Subcutaneous abdominal adipose tissue (tissue), 5 donors: ENCODE measurements at regions not wholly inside any gene's neighbourhood (a gene's known extent, or its start where the extent isn't known, plus 50 kb on each side); places are given as distances from the start of the nearest gene placed in this dataset.

Experiments used
- H3K27ac ChIP-seq: one replicate; pipeline ENCODE4 v1.7.0; 2013; ENCODE audit warnings: low read depth, mild to moderate bottlenecking, inconsistent platforms, low read length, moderate library complexity
- H3K27me3 ChIP-seq, 5 donors: one replicate each; pipeline ENCODE4 v1.7.0; 2013; ENCODE audit warnings: low read length in 5 of 5, inconsistent platforms in 1 of 5; ENCODE audit not compliant: control insufficient read depth in 5 of 5, insufficient read depth in 4 of 5
- H3K36me3 ChIP-seq, 5 donors: one replicate each; pipeline ENCODE4 v1.7.0; 2013; ENCODE audit warnings: low read length in 5 of 5; ENCODE audit not compliant: control insufficient read depth in 5 of 5, insufficient read depth in 5 of 5
- H3K4me1 ChIP-seq, 5 donors: one replicate each; pipeline ENCODE4 v1.7.0; 2013; ENCODE audit warnings: low read length in 5 of 5, mild to moderate bottlenecking in 3 of 5, moderate library complexity in 1 of 5; ENCODE audit not compliant: control insufficient read depth in 5 of 5, insufficient read depth in 5 of 5
- H3K4me3 ChIP-seq, 5 donors: one replicate each; pipeline ENCODE4 v1.7.0; 2013; ENCODE audit warnings: low read length in 5 of 5, low read depth in 1 of 5
- H3K9ac ChIP-seq, 5 donors: one replicate each; pipeline ENCODE4 v1.7.0; 2013; ENCODE audit warnings: low read length in 5 of 5, mild to moderate bottlenecking in 4 of 5, moderate library complexity in 3 of 5
- H3K9me3 ChIP-seq, 5 donors: one replicate each; pipeline ENCODE4 v1.7.0; 2013; ENCODE audit warnings: low read length in 5 of 5; ENCODE audit not compliant: control insufficient read depth in 5 of 5
- donor health status: healthy.
- donor health status: healthy.
- donor health status: healthy.
- donor health status: healthy.
- donor health status: healthy.

DNA sequence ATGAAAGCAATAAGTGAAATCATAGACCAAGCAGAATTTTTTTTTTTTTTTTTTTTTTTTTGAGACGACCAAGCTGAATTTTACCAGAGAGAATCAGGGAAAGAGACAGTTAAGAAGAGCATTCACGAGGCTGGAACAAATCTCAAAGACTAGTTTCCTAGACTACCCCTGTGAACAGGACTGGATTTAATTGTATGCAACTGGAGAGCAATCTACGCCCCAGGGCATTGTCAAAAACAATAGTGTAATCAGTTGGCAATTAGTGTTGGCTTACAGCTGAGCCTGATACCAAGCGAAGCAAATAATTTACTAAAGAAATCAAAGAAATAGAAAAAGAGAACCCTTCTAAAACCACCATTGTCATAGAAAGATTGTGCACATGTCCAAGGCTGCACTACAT is 232.9 kb upstream of the CPNE8 start:
- no peaks in the 10 kb centered on the region for H3K4me1 ChIP-seq
- H3K27me3 ChIP-seq, result no peaks in the 10 kb centered on the region
- no peak overlapping the region for H3K9ac ChIP-seq
- no peak overlapping the region for H3K27ac ChIP-seq
- no peaks in the 10 kb centered on the region for H3K36me3 ChIP-seq
- H3K9me3 ChIP-seq, result no peaks in the 10 kb centered on the region
- no peak overlapping the region for H3K4me3 ChIP-seq

DNA sequence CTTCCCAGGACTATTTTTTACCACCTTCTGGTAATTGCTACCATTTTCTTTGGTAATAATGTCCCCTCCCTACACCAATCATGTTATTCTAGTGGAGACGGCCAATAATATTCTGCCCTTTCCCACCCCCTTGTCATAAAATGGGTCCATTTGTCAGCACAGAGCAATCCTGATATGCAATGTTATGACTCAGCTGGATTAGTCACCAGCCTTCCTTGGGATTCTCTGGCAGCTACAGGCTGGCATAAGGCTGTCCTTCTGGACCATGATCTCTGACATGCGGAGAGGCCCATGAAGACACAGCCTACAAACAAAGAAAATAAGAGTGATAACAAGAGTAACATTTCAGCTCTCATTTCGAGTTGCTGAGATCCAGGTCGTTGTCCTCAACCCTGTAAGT is 222.0 kb upstream of the CPNE8 start:
- Histone ChIP-seq H3K9me3 (no peaks in the 10 kb centered on the region), H3K36me3 (no peaks in the 10 kb centered on the region), H3K27ac (no peak overlapping the region), H3K4me3 (no peak overlapping the region), H3K27me3 (no peaks in the 10 kb centered on the region), H3K4me1 (no peaks in the 10 kb centered on the region), H3K9ac (no peak overlapping the region)

DNA sequence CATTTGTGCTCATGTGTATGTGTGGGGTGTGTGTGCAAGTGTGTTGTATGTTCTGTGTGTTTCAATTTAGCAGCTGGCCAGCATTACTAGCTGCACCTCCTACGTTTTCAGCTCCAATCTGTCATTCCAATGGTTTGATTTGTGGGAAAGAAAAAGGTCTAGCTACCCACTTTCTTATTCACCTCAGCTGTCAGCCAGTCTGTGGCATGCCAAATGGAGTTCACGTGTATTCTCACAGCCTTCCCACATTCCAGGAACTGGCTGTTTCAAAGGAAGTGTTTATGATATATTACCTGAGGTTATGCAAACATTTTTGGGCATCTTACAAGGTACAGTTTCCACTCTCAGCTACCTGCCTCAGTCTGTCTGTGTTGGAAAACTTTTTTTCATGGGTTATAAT is 220.2 kb upstream of the CPNE8 start:
- no peaks in the 10 kb centered on the region for H3K27me3 ChIP-seq
- no peaks in the 10 kb centered on the region for H3K4me1 ChIP-seq
- no peaks in the 10 kb centered on the region for H3K9me3 ChIP-seq
- H3K9ac ChIP-seq, result no peak overlapping the region
- no peaks in the 10 kb centered on the region for H3K36me3 ChIP-seq
- no peak overlapping the region for H3K27ac ChIP-seq
- no peak overlapping the region for H3K4me3 ChIP-seq

DNA sequence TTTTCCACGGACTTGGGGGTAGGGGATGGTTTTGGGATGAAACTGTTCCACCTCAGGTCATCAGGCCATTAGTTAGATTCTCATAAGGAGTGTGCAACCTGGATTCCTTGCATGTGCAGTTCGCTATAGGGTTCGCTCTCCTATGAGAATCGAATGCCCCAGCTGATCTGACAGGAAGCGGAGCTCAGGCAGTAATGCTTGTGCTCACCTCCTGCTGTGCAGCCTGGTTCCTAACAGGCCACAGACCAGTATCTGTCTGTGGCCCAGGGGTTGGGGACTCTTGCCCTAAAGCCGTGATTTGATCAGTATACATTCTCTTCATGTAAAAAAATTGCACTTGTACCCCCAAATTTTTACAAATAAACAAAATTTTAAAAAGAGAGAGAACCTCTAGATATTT is 219.4 kb upstream of the CPNE8 start:
- no peaks in the 10 kb centered on the region for H3K27me3 ChIP-seq

DNA sequence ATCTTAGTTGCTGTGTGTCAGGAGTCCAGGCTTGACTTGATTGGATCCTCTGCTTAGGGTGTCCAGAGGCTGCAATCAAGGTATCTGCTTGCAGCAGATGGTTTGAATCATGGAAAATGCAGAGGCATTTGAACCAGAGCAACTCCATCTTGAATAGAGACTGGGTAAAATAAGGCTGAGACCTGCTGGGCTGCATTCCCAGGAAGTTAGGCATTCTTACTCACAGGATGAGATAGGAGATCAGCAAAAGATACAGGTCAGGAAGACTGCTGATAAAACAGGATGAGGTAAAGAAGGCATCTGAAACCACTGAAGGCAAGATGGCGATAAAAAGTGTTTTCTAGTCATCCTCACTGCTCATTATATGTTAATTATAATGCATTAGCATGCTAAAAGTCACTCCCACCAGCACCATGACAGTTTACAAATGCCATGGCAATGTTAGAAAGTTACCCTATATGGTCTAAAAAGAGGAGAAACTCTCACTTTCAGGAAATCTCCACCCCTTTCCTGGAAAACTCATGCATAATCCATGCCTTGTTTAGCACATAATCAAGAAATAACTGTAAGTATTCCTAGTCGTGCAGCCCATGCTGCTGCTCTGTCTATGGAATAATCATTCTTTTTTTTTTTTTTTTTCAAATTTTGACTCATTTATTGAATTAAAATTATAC is 218.3 kb upstream of the CPNE8 start:
- H3K36me3 ChIP-seq, result no peaks in the 10 kb centered on the region
- H3K4me1 ChIP-seq, result no peaks in the 10 kb centered on the region
- no peak overlapping the region for H3K9ac ChIP-seq
- no peak overlapping the region for H3K4me3 ChIP-seq
- no peaks in the 10 kb centered on the region for H3K27me3 ChIP-seq
- no peaks in the 10 kb centered on the region for H3K9me3 ChIP-seq
- H3K27ac ChIP-seq, result no peak overlapping the region

More for the DNA sequence above, 219.4 kb upstream of the CPNE8 start:
- Histone ChIP-seq H3K9ac (no peak overlapping the region), H3K27ac (no peak overlapping the region), H3K4me1 (no peaks in the 10 kb centered on the region), H3K9me3 (no peaks in the 10 kb centered on the region), H3K36me3 (no peaks in the 10 kb centered on the region), H3K4me3 (no peak overlapping the region)

DNA sequence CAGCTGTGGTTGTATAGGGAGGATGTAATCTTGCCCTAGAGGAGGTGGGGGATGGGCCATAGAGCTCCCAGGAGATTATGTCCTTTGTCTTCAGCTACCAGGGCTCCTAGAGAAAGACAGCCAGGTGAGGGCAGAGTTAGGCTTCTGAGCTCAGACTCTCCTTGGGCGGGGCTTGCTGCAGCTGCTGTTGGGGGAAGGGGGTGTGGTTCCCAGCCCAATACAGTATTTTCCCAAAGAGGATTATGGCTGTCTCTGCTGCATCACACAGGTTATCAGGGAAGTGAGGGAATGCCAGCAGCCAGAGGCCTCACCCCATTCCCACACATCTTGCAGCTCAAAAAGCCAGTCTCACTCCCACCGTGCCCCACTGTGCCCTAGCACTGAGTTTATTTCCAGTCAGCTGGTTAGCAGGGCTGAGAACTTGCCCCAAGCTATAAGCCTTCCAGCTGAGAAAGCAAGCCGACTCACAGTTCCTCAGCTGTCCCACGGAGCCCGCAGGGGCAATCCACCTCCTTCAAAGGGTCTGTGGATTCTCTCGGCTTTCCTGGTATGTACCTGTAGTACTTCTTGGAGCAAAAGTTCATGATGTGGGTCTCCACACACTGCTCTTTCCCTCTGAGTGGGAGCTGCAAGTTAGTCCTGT is 217.3 kb upstream of the CPNE8 start:
- Histone ChIP-seq H3K9ac (no peak overlapping the region), H3K4me3 (no peak overlapping the region), H3K27me3 (no peaks in the 10 kb centered on the region), H3K27ac (no peak overlapping the region), H3K4me1 (no peaks in the 10 kb centered on the region), H3K9me3 (no peaks in the 10 kb centered on the region), H3K36me3 (no peaks in the 10 kb centered on the region)

DNA sequence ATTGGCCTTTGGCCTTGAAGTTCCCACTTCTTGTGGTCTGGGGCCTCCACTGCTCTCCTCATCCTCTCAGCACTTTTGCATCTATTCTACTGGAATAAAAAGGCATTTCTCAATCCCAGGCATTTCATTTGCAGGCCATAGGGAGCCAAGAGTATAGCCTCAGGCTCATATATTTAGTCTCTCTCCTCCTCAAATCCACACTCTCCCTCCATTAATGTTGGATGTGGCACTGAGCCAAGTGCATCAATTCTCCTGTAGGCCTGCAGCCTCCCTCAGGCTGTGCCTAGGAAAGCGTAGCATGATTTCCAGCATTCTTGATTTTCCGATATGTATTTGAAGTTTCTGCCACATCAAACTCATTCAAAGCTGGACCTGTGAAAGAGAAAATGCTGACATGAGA is 211.5 kb upstream of the CPNE8 start:
- Histone ChIP-seq H3K4me3 (no peak overlapping the region), H3K27me3 (no peaks in the 10 kb centered on the region), H3K4me1 (no peaks in the 10 kb centered on the region), H3K27ac (no peak overlapping the region), H3K36me3 (no peaks in the 10 kb centered on the region), H3K9me3 (no peaks in the 10 kb centered on the region), H3K9ac (no peak overlapping the region)

DNA sequence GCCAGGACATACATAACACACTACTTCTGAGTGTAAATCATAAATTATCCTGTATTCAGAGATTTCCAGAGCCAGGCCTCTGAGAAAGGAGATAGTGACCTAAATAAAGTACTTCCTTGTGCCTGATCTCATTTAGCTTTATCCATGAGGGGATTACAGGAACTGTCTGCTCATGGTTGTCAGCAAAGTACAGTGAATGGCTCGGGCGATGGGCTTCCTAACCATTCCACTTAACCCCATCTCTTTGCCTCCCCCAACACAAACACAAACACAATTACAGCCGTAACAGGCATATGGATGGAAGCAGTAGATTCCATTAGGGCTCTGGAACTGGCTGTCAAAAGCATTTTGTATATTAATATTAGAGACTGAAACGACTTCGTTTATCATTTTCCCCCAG is 206.7 kb upstream of the CPNE8 start:
- H3K9me3 ChIP-seq, result no peaks in the 10 kb centered on the region
- no peak overlapping the region for H3K4me3 ChIP-seq
- no peaks in the 10 kb centered on the region for H3K4me1 ChIP-seq
- H3K36me3 ChIP-seq, result no peaks in the 10 kb centered on the region
- H3K27me3 ChIP-seq, result no peaks in the 10 kb centered on the region
- no peak overlapping the region for H3K27ac ChIP-seq
- no peak overlapping the region for H3K9ac ChIP-seq

DNA sequence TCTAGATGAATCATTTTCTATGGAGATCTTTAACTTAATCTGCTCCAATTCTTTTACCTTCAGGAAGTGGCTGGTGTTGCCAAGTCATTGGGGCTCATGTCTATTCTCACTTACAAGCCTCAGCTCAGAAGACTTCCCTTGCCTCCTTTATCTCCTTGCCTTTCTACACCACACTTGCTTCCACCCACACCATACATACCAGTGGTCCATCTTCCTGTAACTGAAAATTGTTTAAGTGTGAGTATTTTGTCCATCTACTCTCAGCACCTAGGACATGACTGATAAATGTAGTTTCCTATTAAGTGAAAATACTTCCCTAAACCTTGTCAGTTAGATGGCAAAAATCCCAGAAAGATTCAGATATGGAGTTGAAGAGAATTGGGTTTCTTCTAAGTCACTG is 199.7 kb upstream of the CPNE8 start:
- Histone ChIP-seq H3K9ac (no peak overlapping the region), H3K9me3 (no peaks in the 10 kb centered on the region), H3K36me3 (no peaks in the 10 kb centered on the region), H3K4me1 (peaks cover 0 to 11% (median 0%) of the 10 kb centered on the region in 5 donors), H3K27ac (no peak overlapping the region), H3K27me3 (no peaks in the 10 kb centered on the region), H3K4me3 (no peak overlapping the region)

DNA sequence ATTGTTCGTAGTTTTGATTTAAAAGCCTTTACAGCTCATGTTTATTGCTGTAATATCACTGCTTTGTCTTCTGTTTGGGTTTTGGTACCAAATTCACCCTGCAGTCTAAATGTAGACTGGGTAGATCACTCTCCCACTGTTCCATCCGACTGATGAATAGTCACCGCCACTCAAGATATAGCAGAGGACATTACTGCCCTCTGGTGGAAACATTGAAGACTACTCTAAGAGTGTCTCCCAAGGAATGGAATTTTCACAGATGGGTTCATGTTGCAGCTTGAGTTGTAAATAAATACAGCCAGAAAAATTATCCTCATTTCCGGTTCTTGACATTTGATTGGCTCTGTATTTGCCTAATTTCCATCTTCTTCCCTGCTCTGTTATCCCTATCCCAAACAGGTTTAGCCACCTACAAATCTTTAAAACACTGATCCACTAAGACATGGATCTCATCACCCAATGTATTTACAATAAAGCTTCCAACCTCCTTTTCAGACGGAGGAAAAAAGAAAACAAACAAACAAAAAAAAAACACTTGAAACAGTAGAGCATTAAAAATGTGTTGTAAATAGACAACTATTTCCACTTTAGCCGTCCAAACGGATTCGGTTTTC is 198.3 kb upstream of the CPNE8 start:
- Histone ChIP-seq H3K27me3 (no peaks in the 10 kb centered on the region), H3K9ac (no peak overlapping the region), H3K4me3 (no peak overlapping the region), H3K4me1 (peaks cover 0 to 11% (median 0%) of the 10 kb centered on the region in 5 donors), H3K27ac (no peak overlapping the region), H3K9me3 (no peaks in the 10 kb centered on the region), H3K36me3 (no peaks in the 10 kb centered on the region)
